ENCODE measurements at regions not wholly inside any gene's neighbourhood (a gene's known extent, or its start where the extent isn't known, plus 50 kb on each side); places are given as distances from the start of the nearest gene placed in this dataset.

- DNase-seq (ENCODE audit: low read depth in 1 of 2, low spot score in 2 of 2) = no peak
- Histone ChIP-seq H4K20me1 (replicated peaks in 1 of 2; ENCODE audit: control insufficient read depth in 1 of 2, insufficient read depth in 2 of 2, low read length in 2 of 2) (no peaks in the 10 kb centered on the region), H2BK12ac (ENCODE audit: low read depth, low read length) (peak overlapping the region; percentile 69; the same call in 1 of the 2 replicates), H2BK120ac (replicated peaks; ENCODE audit: low read depth, low read length) (peak overlapping the region; percentile 98), H2BK15ac (ENCODE audit: low read length) (no peak overlapping the region), H3K4me2 (ENCODE audit: insufficient read depth in 1 of 2, low read depth in 2 of 2, low read length in 2 of 2) (peak overlapping the region; percentile 29 to 30; a peak in 2 of 4 replicates), H4K91ac (replicated peaks; ENCODE audit: insufficient read length, low read length) (peak overlapping the region; percentile 98), H3K23me2 (ENCODE audit: low read depth, low read length) (no peaks in the 10 kb centered on the region), H2AK5ac (ENCODE audit: low read depth, low read length) (peak overlapping the region; percentile 60; the same call in 1 of the 2 replicates), H3K56ac (replicated peaks; ENCODE audit: insufficient read length, low read depth, low read length) (peak overlapping the region; percentile 43), H4K8ac (ENCODE audit: extremely low read depth, insufficient read depth, low read length) (no peak overlapping the region), H3K27me3 (replicated peaks in 1 of 4; ENCODE audit: control insufficient read depth in 3 of 4, extremely low read depth in 1 of 4, insufficient read depth in 3 of 4, low read length in 3 of 4) (no peaks in the 10 kb centered on the region), H3K79me1 (ENCODE audit: low read depth, low read length) (no peaks in the 10 kb centered on the region), H3K23ac (ENCODE audit: insufficient read length) (no peak overlapping the region), H3K18ac (ENCODE audit: extremely low read depth, low read length) (peak overlapping the region; percentile 49), H3K4me3 (ENCODE audit: extremely low read depth in 1 of 4, insufficient read depth in 2 of 4, low read depth in 3 of 4, low read length in 4 of 4) (no peak overlapping the region), H3K14ac (ENCODE audit: insufficient read length) (no peak overlapping the region), H3K4ac (replicated peaks; ENCODE audit: insufficient read length, low read depth, low read length) (peak overlapping the region; percentile 28), H3K79me2 (ENCODE audit: control insufficient read depth in 1 of 2, insufficient read depth in 2 of 2, low read length in 2 of 2) (no peaks in the 10 kb centered on the region), H4K5ac (ENCODE audit: insufficient read length, low read depth, low read length) (peak overlapping the region; percentile 18), H2AFZ (ENCODE audit: low read length) (no peak overlapping the region), H3K9me3 (ENCODE audit: insufficient read depth in 2 of 2, low read depth in 1 of 2, low read length in 1 of 2) (no peaks in the 10 kb centered on the region), H3K4me1 (replicated peaks in 1 of 4; ENCODE audit: control insufficient read depth in 3 of 4, insufficient read depth in 4 of 4, low read length in 3 of 4) (peaks cover 5 to 25% (median 18%) of the 10 kb centered on the region in 4 experiments; a peak in 6 of 7 replicates), H3K9ac (replicated peaks in 1 of 4; ENCODE audit: extremely low read depth in 1 of 4, low read depth in 3 of 4, low read length in 3 of 4) (no peak overlapping the region), H3K36me3 (ENCODE audit: control insufficient read depth in 2 of 4, insufficient read depth in 4 of 4, low read length in 3 of 4) (no peaks in the 10 kb centered on the region), H3K27ac (ENCODE audit: low read depth, low read length) (0 out of 2 replicates have a peak overlapping the region, but pooled peaks have one; percentile 54), H2BK5ac (ENCODE audit: low read depth, low read length) (peak overlapping the region; percentile 71; the same call in 1 of the 2 replicates), H2BK20ac (ENCODE audit: low read length) (peak overlapping the region; percentile 16; the same call in 1 of the 2 replicates)
- POLR2A ChIA-PET (ENCODE audit: partially characterized antibody) = interaction anchor here (0.5 kb wide), 1 partner anchor 435 kb away, joined by 3 read pairs; no protein-coding TSS in a partner anchor
- no peak for FAIRE-seq
- 54% methylated on average over 5 of the region's 5 CpGs; no CpG with 5 or more reads in 1 of the 2 experiments for WGBS, 2 experiments (ENCODE audit: extremely low coverage in 1 of 2, insufficient coverage in 1 of 2, insufficient read length in 1 of 2, insufficient replicate concordance in 2 of 2, low coverage in 1 of 2, low lambda C conversion rate in 2 of 2, missing lambda C conversion rate in 1 of 2)
- CTCF ChIA-PET (ENCODE audit: partially characterized antibody) = interaction anchor here (1.8 kb wide), 1 partner anchor 20 kb away, joined by 5 read pairs; no protein-coding TSS in a partner anchor
- no peak for TF ChIP-seq CREB1 (IDR thresholded peaks at IDR 0.05)
- no peak for TF ChIP-seq POLR2A (IDR thresholded peaks at IDR 0.05; ENCODE audit: control extremely low read depth in 1 of 2, low read depth in 2 of 2, low read length in 2 of 2)
- no peak for TF ChIP-seq CBX5 (IDR thresholded peaks at IDR 0.05; ENCODE audit: low read depth, low read length)
- no peak for TF ChIP-seq CTBP2 (IDR thresholded peaks at IDR 0.05; ENCODE audit: borderline replicate concordance, insufficient read depth, insufficient read length, low read length)
- TF ChIP-seq KDM1A (IDR thresholded peaks at IDR 0.05; ENCODE audit: borderline replicate concordance, low read length) = no peak
- no peak for TF ChIP-seq MAX (IDR thresholded peaks at IDR 0.05)
- no peak for TF ChIP-seq EGR1 (IDR thresholded peaks at IDR 0.05; ENCODE audit: borderline replicate concordance, low read depth, low read length)
Measured at GRCh38 chr1:59071876-59072582, 224.9 kb upstream of the FGGY start.

All from H1 (cell line).